A673 (cell line): ENCODE measurements at regions not wholly inside any gene's neighbourhood (a gene's known extent, or its start where the extent isn't known, plus 50 kb on each side); places are given as distances from the start of the nearest gene placed in this dataset.

Experiments used
- BruUV-seq: library from RNA; stranded (reverse); fragments of 400-500 nt; replicated peaks from 2 replicates; lab custom pipeline; 2021; lab: Mats Ljungman, UMichigan
- CTCF ChIA-PET: fragments of 300-600 bp; sonication (Branson Sonifier 250); formaldehyde crosslinking; loops from one replicate; lab custom pipeline; 2022; ENCODE audit warnings: antibody characterized with exemption; lab: Charles Lee
- POLR2A ChIA-PET: fragments of 300-600 bp; sonication (Branson Sonifier 250); formaldehyde crosslinking; loops from one replicate; lab custom pipeline; 2022; ENCODE audit warnings: antibody characterized with exemption; ENCODE audit not compliant: low non-redundant PET; lab: Charles Lee
- DNase-seq: peaks from one replicate; pipeline ENCODE4 v3.0.0-alpha.2; 2015; ENCODE audit warnings: low spot score
- H3K27ac ChIP-seq: fragments of 200-600 bp; sonication (generic); 2 replicates; pipeline ENCODE4 v1.5.1; 2016; ENCODE audit warnings: mixed run types, low read depth, mild to moderate bottlenecking, mixed read lengths, antibody characterized with exemption, low read length; ENCODE audit not compliant: poor library complexity, severe bottlenecking
- H3K27me3 ChIP-seq: fragments of 200-600 bp; sonication (generic); replicated peaks from 2 replicates; pipeline ENCODE4 v1.6.1; 2017; ENCODE audit warnings: mixed run types, low read depth, mild to moderate bottlenecking, mixed read lengths, antibody characterized with exemption, low read length; ENCODE audit not compliant: insufficient read depth, poor library complexity
- H3K36me3 ChIP-seq: fragments of 200-600 bp; sonication (generic); 2 replicates; pipeline ENCODE4 v1.6.1; 2016; ENCODE audit warnings: mixed run types, mild to moderate bottlenecking, mixed read lengths, antibody characterized with exemption, low read length; ENCODE audit not compliant: insufficient read depth, poor library complexity, severe bottlenecking
- H3K4me1 ChIP-seq: fragments of 200-600 bp; sonication (generic); 2 replicates; pipeline ENCODE4 v1.6.1; 2017; ENCODE audit warnings: mixed run types, mild to moderate bottlenecking, mixed read lengths, antibody characterized with exemption, low read length; ENCODE audit not compliant: insufficient read depth, poor library complexity, severe bottlenecking
- H3K4me3 ChIP-seq: fragments of 200-600 bp; sonication (generic); 2 replicates; pipeline ENCODE4 v1.5.1; 2016; ENCODE audit warnings: low read depth, mixed run types, mild to moderate bottlenecking, mixed read lengths, low read length; ENCODE audit not compliant: poor library complexity, severe bottlenecking
- H3K9me3 ChIP-seq: fragments of 200-600 bp; sonication (generic); 2 replicates; pipeline ENCODE4 v1.6.1; 2016; ENCODE audit warnings: mixed run types, low read depth, mild to moderate bottlenecking, mixed read lengths, antibody characterized with exemption, low read length; ENCODE audit not compliant: poor library complexity, severe bottlenecking
- CTCF ChIP-seq: fragments of 300-800, 200-600 bp; sonication (generic); conservative IDR thresholded peaks from 2 replicates; pipeline ENCODE4 v1.5.1; 2017; ENCODE audit warnings: low read depth, mild to moderate bottlenecking, antibody characterized with exemption, low read length, moderate library complexity, mixed read lengths
- EZH2 ChIP-seq: fragments of 200-600 bp; sonication (generic); IDR thresholded peaks from 2 replicates; pipeline ENCODE4 v1.6.1; 2017; ENCODE audit warnings: borderline replicate concordance, low read depth, mild to moderate bottlenecking, mixed read lengths, antibody characterized with exemption, low read length; ENCODE audit not compliant: poor library complexity, severe bottlenecking
- intact Hi-C: fragments of 100-400 bp; cut with micrococcal nuclease; formaldehyde crosslinking; loops from one replicate; pipeline ENCODE4 v1.10.0; 2022; ENCODE audit not compliant: unreplicated experiment

- POLR2A ChIA-PET = no interaction called here
- Histone ChIP-seq H3K27ac (no peak overlapping the region), H3K9me3 (no peaks in the 10 kb centered on the region), H3K36me3 (no peaks in the 10 kb centered on the region), H3K27me3 (no peaks in the 10 kb centered on the region), H3K4me1 (no peaks in the 10 kb centered on the region), H3K4me3 (no peak overlapping the region)
- TF ChIP-seq EZH2 = no peak
- TF ChIP-seq CTCF = no peak
- CTCF ChIA-PET = no interaction called here
- no peak for DNase-seq
- BruUV-seq = no TSS peak
- intact Hi-C loops = no loop called here
Measured at GRCh38 chr10:52674474-52674873, 98.1 kb downstream of the MBL2 start.

DNA sequence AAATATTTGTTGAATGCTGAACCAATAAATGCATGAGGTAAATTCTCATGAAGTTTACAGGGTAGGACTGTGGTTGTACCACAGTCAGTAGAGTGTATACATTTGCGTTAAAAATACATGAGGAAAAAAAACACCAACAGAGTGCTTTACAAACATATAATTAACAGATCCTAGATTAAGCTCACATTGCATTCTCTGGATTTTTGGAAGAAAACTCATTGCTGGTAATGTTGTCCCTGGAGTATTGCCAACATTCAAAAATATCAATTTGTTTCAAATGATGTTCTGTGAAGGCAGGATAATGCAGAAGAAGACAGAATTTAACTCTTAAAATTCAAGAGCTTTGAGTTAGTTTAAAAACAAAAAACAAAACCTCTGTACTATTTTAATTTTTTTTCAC, 95.5 kb downstream of the MBL2 start:
- ChIA-PET CTCF (no interaction called here), POLR2A (interaction anchor here (0.6 kb wide), 1 partner anchor 75 kb away, joined by 3 read pairs; no protein-coding TSS in a partner anchor)
- BruUV-seq = no TSS peak
- H3K27me3 ChIP-seq = no peaks in the 10 kb centered on the region
- TF ChIP-seq CTCF (no peak), EZH2 (no peak)
- H3K4me1 ChIP-seq = no peaks in the 10 kb centered on the region
- H3K27ac ChIP-seq = no peak overlapping the region
- no peak overlapping the region for H3K4me3 ChIP-seq
- no peak for DNase-seq
- H3K9me3 ChIP-seq = no peaks in the 10 kb centered on the region
- H3K36me3 ChIP-seq = no peaks in the 10 kb centered on the region
- intact Hi-C loops = no loop called here

DNA sequence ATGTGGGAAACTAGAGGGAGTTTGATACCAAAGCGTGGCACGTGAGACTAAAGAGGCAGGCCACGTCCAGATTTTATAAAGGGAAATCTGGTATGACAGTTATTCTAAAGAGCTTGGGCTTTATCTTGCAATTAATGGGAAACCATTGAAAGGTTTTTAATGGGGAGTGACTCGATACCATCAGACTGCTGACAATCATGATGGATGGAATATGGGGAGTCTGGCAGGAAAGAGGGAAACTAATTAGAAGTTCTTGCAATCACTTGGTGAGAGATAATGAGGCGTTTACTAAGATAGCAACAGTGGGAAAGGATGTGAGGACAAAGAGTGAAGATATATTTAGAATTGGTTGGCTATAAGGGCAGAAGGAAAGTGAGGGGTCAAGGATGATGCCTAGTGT, 94.0 kb downstream of the MBL2 start:
- no peaks in the 10 kb centered on the region for H3K36me3 ChIP-seq
- TF ChIP-seq CTCF (no peak), EZH2 (no peak)
- CTCF ChIA-PET = no interaction called here
- intact Hi-C loops = no loop called here
- H3K27me3 ChIP-seq = no peaks in the 10 kb centered on the region
- H3K4me3 ChIP-seq = no peak overlapping the region
- no peak overlapping the region for H3K27ac ChIP-seq
- DNase-seq = no peak
- no TSS peak for BruUV-seq
- H3K4me1 ChIP-seq = no peaks in the 10 kb centered on the region
- POLR2A ChIA-PET = no interaction called here
- H3K9me3 ChIP-seq = no peaks in the 10 kb centered on the region
